Urinary bladder (tissue), 4 donors: ENCODE measurements at regions not wholly inside any gene's neighbourhood (a gene's known extent, or its start where the extent isn't known, plus 50 kb on each side); places are given as distances from the start of the nearest gene placed in this dataset. TPM values are rescaled to one million over a fixed set of nuclear protein-coding genes. Genes with fewer than 3 reads are reported as not detected.
"Not testable (repeated sequence)": the region's sequence is repeated elsewhere in the genome, so short reads cannot be mapped to it uniquely, and the experiment has no call there.

Experiments used
- DNase-seq: peaks from one replicate; pipeline ENCODE4 v3.0.0-alpha.2; 2015; ENCODE audit errors: extremely low spot score
- H3K27ac ChIP-seq: one replicate; pipeline ENCODE4 v1.5.1; 2013; ENCODE audit warnings: low read depth, mild to moderate bottlenecking, moderate library complexity
- H3K36me3 ChIP-seq: one replicate; pipeline ENCODE4 v1.6.1; 2013; ENCODE audit warnings: mild to moderate bottlenecking, moderate library complexity; ENCODE audit not compliant: insufficient read depth
- H3K4me1 ChIP-seq: one replicate; pipeline ENCODE4 v1.6.1; 2013; ENCODE audit warnings: mild to moderate bottlenecking, moderate library complexity; ENCODE audit not compliant: insufficient read depth
- H3K4me3 ChIP-seq: one replicate; pipeline ENCODE4 v1.5.1; 2013; ENCODE audit warnings: low read depth, low read length
- WGBS: extraction: QIAGEN DNeasy Blood & Tissue Kit; methylation state at CpG from one replicate; pipeline ENCODE4 v1.1.7; 2013; 5-methylcytosine and 5-hydroxymethylcytosine counted together
- small RNA-seq: library from RNA; depleted of rRNA; stranded (forward); fragments of <200 nt; gene quantifications from one replicate; pipeline ENCODE3, GENCODE V24; 2014
- donor health status: healthy with polysubstance abuse.
- donor health status: healthy.

DNA sequence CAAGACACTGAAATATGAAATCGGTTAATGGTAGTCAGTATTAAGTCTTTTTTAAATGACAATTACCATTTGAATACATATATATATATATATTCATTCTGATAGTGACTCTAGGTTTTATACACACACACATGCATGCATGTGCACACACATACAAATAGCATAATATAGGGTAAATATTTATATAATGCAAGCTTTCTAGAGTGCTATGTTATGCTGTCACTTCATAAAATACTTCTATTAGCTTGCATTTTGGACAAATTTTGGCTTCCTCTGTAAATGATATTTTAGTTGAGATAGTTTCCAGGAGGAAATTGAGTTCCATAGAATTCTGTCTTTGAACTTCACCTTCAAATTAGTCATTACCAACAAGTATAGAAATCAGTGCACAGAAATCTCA lies 89.9 kb upstream of the EPHA3 start:
- Histone ChIP-seq H3K27ac (no peak overlapping the region), H3K4me3 (no peak overlapping the region), H3K4me1 (no peaks in the 10 kb centered on the region), H3K36me3 (no peaks in the 10 kb centered on the region)
- 91% methylated on average over 1 of the region's 1 CpG for WGBS
- DNase-seq, result no peak

DNA sequence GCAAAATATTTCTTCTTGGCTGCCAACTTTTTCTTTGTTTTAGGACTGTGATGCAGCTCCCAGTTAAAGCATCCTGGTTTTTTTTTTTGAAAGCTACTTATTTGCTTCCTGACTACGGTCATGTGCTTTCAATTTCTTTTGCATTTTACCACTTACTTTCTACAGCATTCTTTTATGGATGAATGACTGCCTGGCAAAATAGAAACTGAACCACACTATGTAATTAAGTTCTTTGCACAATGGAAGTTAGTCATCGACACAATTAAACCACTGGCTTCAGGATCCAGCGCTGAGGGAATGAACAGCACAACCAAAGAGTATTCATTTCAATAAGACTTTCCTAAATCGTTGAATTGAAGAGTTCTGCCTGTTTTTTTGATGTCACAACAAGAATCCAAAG lies 82.2 kb upstream of the EPHA3 start:
- 74% methylated on average over 4 of the region's 4 CpGs for WGBS
- H3K4me3 ChIP-seq, result no peak overlapping the region
- DNase-seq, result no peak

DNA sequence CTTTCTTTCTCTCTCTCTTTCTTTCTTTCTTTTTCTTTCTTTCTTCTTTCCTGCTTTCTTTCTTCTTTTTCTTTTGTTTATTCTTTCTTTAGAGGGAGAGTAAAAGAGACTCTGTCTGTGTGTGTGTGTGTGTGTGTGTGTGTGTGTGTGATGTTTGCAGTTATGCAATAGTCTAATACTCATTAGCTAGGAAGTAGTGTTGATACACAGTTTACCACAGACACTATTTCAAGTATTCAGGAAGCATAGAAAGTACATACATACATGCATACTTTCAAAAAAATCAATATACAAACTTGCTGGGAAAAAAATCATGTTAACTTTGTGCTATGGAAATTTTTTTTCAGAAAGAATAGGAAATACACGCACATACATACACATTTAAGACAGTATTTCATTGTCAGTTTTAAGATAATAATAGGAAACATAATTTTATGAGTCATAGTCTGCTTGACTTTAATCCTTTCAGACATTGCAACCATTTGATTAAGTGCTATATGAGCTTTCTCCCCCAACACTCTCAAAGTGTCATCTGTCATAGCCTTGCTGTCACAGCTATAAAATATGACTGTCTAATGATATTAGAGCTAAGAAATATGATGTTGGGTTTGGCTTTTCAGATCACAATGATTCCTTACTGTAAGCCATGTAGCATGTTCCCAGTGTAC lies 74.9 kb upstream of the EPHA3 start:
- H3K4me3 ChIP-seq, result no peak overlapping the region
- 77% methylated on average over 1 of the region's 1 CpG for WGBS

More for the DNA sequence above, 82.2 kb upstream of the EPHA3 start:
- Histone ChIP-seq H3K27ac (no peak overlapping the region), H3K4me1 (no peaks in the 10 kb centered on the region), H3K36me3 (no peaks in the 10 kb centered on the region)

DNA sequence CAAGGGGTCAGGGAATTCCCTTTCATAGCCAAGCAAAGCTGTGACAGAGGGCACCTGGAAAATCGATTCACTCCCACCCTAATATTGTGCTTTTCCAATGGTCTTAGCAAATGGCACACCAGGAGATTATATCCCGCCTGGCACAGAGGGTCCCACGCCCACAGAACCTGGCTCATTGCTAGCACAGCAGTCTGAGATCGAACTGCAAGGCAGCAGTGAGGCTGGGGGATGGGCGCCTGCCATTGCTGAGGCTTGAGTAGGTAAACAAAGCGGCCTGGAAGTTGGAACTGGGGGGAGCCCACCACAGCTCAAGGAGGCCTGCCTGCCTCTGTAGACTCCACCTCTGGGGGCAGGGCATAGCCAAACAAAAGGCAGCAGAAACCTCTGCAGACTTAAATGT lies 72.7 kb upstream of the EPHA3 start:
- H3K4me3 ChIP-seq, H3K4me1 ChIP-seq, H3K27ac ChIP-seq, H3K36me3 ChIP-seq, DNase-seq: not testable (repeated sequence)
- WGBS, result 93% methylated on average over 6 of the region's 6 CpGs

More for the DNA sequence above, 74.9 kb upstream of the EPHA3 start:
- no peak overlapping the region for H3K27ac ChIP-seq
- no peaks in the 10 kb centered on the region for H3K4me1 ChIP-seq
- no peak for DNase-seq
- no peaks in the 10 kb centered on the region for H3K36me3 ChIP-seq

DNA sequence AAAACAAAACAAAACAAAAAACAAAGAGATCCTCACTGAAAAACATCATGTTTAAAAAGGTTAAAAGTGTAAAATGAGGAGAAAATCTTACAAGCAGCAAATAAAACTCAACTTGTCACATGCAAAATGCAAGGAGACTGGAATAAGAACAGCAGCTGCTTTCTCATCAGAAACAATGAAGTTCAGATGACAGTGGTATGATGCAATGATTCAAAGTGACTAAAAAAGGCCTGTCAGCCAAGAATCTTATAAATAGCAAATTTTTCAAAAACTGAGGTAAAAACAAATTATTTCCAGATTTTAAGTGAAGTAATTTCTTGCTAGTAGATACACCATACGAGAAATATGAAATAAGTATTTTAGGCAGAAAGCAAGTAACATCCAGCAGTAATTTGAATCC lies 68.6 kb upstream of the EPHA3 start:
- Histone ChIP-seq H3K4me1 (no peaks in the 10 kb centered on the region), H3K27ac (no peak overlapping the region), H3K4me3 (no peak overlapping the region), H3K36me3 (no peaks in the 10 kb centered on the region)
- DNase-seq, result no peak
- WGBS, result 52% methylated on average over 1 of the region's 1 CpG

- Histone ChIP-seq H3K4me1 (no peaks in the 10 kb centered on the region), H3K36me3 (no peaks in the 10 kb centered on the region), H3K27ac (no peak overlapping the region), H3K4me3 (no peak overlapping the region)
- WGBS, result 32% methylated on average over 3 of the region's 3 CpGs
- no peak for DNase-seq
Measured at GRCh38 chr3:89042236-89042835, 65.1 kb upstream of the EPHA3 start.

DNA sequence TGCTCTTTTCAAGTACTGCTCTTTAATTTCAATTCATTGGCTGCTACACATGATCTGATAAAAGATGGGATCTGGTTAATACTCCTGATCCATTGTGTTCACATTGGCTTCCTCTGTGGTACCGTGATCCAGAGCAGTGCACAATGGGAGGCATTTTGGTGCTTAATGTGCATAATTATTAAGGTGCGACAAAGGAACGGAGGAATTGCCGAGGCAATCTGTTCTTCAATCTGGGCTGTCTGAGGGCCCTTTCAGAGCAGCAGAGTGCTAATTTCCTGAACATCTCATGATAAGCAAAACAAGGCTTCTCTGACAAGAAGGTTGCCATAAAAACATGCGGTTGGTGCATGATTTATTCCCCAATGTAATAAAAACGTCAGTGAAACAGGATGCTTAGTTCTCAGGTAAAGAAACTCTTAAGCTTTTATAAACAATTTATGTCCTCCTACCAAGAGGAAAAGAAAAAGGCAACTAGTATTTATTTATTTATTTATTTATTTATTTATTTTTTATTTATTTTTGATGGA lies 64.0 kb upstream of the EPHA3 start:
- H3K4me1 ChIP-seq, result no peaks in the 10 kb centered on the region
- no peaks in the 10 kb centered on the region for H3K36me3 ChIP-seq
- no peak for DNase-seq
- H3K27ac ChIP-seq, result no peak overlapping the region
- H3K4me3 ChIP-seq, result no peak overlapping the region
- WGBS, result 72% methylated on average over 6 of the region's 6 CpGs

DNA sequence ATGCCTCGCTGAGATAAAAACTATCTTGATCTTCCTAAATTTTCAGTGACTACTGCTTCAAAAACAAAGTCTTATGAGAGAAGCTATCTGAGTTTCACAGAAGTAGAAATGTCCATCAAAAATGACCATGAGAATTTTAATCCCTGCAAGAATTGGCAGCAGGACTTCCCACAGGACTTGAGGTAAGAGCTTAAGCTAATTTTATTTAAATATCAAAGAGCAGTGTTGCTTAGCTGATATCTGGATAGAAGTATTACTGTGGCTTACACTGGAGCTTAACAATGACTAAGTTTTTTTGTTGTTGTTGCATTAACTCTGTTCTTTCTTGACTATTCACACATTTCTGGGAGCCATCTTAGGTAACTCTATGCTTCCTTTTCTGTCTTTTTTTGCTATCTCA lies 60.8 kb upstream of the EPHA3 start:
- no peak overlapping the region for H3K4me3 ChIP-seq
- DNase-seq, result no peak
- no peaks in the 10 kb centered on the region for H3K36me3 ChIP-seq
- H3K27ac ChIP-seq, result no peak overlapping the region
- 87% methylated on average over 1 of the region's 1 CpG for WGBS
- no peaks in the 10 kb centered on the region for H3K4me1 ChIP-seq

GRCh38 chr3:89049119-89049518 lies 58.3 kb upstream of the EPHA3 start:
- Histone ChIP-seq H3K27ac (no peak overlapping the region), H3K36me3 (no peaks in the 10 kb centered on the region), H3K4me1 (no peaks in the 10 kb centered on the region), H3K4me3 (no peak overlapping the region)
- 80% methylated on average over 2 of the region's 2 CpGs for WGBS
- DNase-seq, result no peak

DNA sequence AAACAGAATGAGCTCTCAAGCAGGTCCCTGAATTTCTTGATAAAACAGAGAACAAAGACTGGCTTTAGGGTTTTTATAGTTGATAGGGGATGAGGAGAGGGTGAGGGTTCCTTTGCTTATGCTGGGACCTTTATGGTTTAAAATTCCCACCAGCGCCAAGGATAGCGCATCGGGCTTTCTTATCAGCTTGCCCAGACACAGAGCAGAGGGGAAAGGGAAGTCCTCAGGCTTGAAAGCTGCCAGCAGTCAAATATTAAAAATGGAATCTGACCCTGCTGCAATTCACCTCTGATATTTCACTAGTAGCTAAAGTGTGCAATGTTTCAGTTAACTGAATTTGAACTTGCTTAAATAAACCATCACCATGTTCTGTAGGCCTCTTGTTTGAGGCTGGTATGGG lies 55.0 kb upstream of the EPHA3 start:
- Histone ChIP-seq H3K27ac (no peak overlapping the region), H3K4me3 (no peak overlapping the region), H3K36me3 (no peaks in the 10 kb centered on the region), H3K4me1 (no peaks in the 10 kb centered on the region)
- 36% methylated on average over 3 of the region's 3 CpGs for WGBS
- DNase-seq, result no peak

- no peak overlapping the region for H3K4me3 ChIP-seq
- no peaks in the 10 kb centered on the region for H3K4me1 ChIP-seq
- no peaks in the 10 kb centered on the region for H3K36me3 ChIP-seq
- 95% methylated on average over 4 of the region's 4 CpGs for WGBS
- DNase-seq, result no peak
- no peak overlapping the region for H3K27ac ChIP-seq
Measured at GRCh38 chr3:89057398-89057797, 50.0 kb upstream of the EPHA3 start.

Small RNA genes lying in the stretch of these regions (small RNA-seq; reads per million reads assigned to genes)
- not detected for gene RF00019
